Upper lobe of right lung (tissue), 1 donor: ENCODE measurements at regions not wholly inside any gene's neighbourhood (a gene's known extent, or its start where the extent isn't known, plus 50 kb on each side); places are given as distances from the start of the nearest gene placed in this dataset.
A peak's percentile ranks its signal among the peaks of the same experiment; 100 is the strongest.

Experiments used
- ATAC-seq: fragments of 200-7000 bp; cut with Tn5 transposase; one replicate; pipeline ENCODE4 v1.9.1; 2020; ENCODE audit warnings: mild to moderate bottlenecking, moderate library complexity
- DNase-seq: peaks from one replicate; pipeline ENCODE4 v3.0.0-alpha.2; 2020
- H3K27ac ChIP-seq: fragments of 200-600 bp; one replicate; pipeline ENCODE4 v1.8.0; 2022
- H3K27me3 ChIP-seq: fragments of 200-600 bp; one replicate; pipeline ENCODE4 v1.8.0; 2022; ENCODE audit warnings: mild to moderate bottlenecking
- H3K36me3 ChIP-seq: fragments of 200-600 bp; one replicate; pipeline ENCODE4 v1.8.0; 2022
- H3K4me1 ChIP-seq: fragments of 200-600 bp; one replicate; pipeline ENCODE4 v1.8.0; 2022
- H3K4me3 ChIP-seq: fragments of 200-600 bp; one replicate; pipeline ENCODE4 v1.8.0; 2022; ENCODE audit warnings: mild to moderate bottlenecking
- H3K9me3 ChIP-seq: fragments of 200-600 bp; one replicate; pipeline ENCODE4 v1.8.0; 2022
- intact Hi-C: fragments of 100-400 bp; cut with DNase I; formaldehyde crosslinking; loops from one replicate; pipeline ENCODE4 v1.11.0; 2022
- TF ChIP-seq, protein P1 (sequence below): fragments of 200-600 bp; IDR thresholded peaks from one replicate; pipeline ENCODE4 v1.8.0; 2022; ENCODE audit warnings: antibody characterized with exemption
- donor health status: DM: no; HTN: yes; CAD: no; lungs with severe emphysema.

DNA sequence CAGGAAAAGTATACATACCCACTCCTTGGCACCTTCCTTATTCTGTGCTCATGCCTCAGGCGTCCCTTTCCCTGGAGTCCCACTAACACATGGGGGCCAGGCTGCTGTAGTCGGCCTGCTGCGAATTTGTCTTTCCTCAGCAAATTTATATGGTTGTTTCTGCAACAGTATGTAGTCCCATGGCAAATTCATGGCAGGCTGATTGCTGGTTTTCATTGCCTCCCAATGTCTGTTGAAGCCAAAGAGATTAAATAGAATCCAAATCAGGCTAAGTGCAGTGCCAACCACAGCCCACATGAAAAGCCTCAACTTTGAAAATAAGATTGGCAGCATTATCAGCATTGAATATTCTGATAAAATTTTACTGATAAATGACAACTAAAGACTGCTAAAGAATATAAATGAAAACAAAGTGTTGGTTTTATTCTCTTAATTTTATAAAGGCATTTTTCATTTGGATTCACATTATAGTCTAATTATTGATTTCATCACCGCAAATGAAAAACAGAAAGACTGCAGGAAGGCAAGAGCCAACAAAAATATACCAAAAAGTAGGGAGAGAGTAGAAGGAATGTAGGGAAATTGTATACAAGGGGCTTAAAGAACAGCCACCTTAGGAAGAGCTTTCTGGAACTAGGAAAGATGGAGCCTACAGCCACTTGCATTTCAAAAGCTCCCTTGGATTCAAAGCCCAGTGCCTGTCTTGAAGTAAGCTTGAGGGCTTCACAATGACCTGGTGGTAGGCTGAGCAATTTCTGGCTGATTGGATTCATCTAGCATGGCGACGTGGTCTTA, 283.7 kb upstream of the MMADHC start:
- TF ChIP-seq, protein P1, sequence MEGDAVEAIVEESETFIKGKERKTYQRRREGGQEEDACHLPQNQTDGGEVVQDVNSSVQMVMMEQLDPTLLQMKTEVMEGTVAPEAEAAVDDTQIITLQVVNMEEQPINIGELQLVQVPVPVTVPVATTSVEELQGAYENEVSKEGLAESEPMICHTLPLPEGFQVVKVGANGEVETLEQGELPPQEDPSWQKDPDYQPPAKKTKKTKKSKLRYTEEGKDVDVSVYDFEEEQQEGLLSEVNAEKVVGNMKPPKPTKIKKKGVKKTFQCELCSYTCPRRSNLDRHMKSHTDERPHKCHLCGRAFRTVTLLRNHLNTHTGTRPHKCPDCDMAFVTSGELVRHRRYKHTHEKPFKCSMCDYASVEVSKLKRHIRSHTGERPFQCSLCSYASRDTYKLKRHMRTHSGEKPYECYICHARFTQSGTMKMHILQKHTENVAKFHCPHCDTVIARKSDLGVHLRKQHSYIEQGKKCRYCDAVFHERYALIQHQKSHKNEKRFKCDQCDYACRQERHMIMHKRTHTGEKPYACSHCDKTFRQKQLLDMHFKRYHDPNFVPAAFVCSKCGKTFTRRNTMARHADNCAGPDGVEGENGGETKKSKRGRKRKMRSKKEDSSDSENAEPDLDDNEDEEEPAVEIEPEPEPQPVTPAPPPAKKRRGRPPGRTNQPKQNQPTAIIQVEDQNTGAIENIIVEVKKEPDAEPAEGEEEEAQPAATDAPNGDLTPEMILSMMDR = no peak
- intact Hi-C loops = no loop called here
- no peak for ATAC-seq

DNA sequence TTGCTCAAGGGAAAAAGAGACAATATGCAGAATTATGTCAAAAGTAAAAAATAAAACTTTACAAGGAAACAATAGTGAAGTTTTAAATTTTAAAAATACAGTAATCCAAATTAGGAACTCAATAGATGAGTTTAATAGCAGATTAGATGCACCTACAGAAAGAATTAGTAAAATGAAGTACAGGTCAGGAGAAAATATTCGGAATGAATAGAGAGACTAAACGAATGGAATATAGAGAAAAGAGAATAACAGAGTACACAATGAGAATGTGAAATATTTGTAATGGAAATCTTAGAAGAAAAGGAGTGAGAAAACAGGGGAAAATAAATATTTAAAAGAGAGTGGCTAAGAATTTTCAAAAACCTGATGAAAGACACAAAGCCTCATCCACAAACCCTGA, 275.7 kb upstream of the MMADHC start:
- TF ChIP-seq, protein P1 = no peak
- Histone ChIP-seq H3K36me3 (no peaks in the 10 kb centered on the region), H3K27me3 (no peaks in the 10 kb centered on the region), H3K9me3 (no peaks in the 10 kb centered on the region), H3K4me1 (no peaks in the 10 kb centered on the region), H3K4me3 (no peak overlapping the region), H3K27ac (no peak overlapping the region)
- intact Hi-C loops = no loop called here
- DNase-seq (no peak), ATAC-seq (no peak)

More for the DNA sequence above, 283.7 kb upstream of the MMADHC start:
- H3K4me1 ChIP-seq = no peaks in the 10 kb centered on the region
- H3K27me3 ChIP-seq = no peaks in the 10 kb centered on the region
- H3K27ac ChIP-seq = no peak overlapping the region
- no peak for DNase-seq
- H3K4me3 ChIP-seq = no peak overlapping the region
- H3K36me3 ChIP-seq = no peaks in the 10 kb centered on the region
- H3K9me3 ChIP-seq = no peaks in the 10 kb centered on the region

DNA sequence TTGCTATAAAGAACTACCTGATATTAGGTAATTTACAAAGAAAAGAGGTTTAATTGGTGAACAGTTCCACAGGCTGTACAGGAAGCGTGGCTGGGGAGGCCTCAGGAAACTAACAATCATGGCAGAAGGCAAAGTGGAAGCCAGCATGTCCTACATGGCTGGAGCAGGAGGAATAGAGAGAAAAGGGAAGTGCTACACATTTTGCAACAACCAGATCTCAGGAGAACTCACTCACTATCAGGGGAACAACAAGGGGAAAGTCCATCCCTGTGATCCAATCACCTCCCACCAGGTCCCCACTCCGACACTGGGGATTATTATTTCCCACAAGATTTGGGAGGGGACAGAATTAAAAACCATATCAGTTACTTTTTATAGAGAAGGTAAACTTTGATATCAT, 273.5 kb upstream of the MMADHC start:
- Histone ChIP-seq H3K4me1 (no peaks in the 10 kb centered on the region), H3K9me3 (no peaks in the 10 kb centered on the region), H3K27me3 (no peaks in the 10 kb centered on the region), H3K36me3 (no peaks in the 10 kb centered on the region), H3K27ac (no peak overlapping the region), H3K4me3 (no peak overlapping the region)
- no peak for DNase-seq
- no peak for ATAC-seq
- TF ChIP-seq, protein P1 = no peak
- intact Hi-C loops = no loop called here

DNA sequence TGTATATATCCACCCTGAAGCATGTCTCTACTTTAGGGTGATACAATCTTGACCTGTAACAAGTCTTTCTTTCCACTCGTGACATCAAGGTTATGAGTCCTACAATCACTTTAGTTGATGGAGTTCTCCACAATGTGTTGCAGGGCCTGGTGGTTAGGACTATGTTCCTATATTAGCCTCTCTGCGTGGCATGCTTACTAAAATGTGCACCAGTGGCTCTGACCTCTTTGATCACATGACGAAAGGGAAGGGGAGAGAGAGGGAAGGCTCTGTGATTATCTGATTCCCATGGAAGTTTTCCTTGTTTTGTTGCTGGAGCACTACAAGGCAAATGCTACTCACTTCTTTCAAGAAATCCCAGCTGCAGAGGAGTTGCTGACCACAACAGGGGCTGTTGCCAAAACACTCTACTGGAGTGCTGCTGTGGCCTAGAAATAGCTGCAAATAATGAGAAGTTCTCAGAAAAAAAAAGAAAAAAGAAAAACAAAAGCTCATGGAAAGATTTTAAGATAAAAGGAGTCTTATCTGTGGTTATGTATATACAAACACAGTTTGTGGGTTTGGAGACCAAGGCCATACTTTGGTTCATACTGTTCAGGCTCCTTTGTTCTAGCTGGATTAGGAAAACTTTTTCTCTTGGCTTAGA, 272.8 kb upstream of the MMADHC start:
- TF ChIP-seq, protein P1 = no peak
- intact Hi-C loops = no loop called here
- H3K4me3 ChIP-seq = no peak overlapping the region
- ATAC-seq (no peak), DNase-seq (no peak)
- H3K27ac ChIP-seq = no peak overlapping the region
- no peaks in the 10 kb centered on the region for H3K9me3 ChIP-seq
- H3K36me3 ChIP-seq = no peaks in the 10 kb centered on the region
- no peaks in the 10 kb centered on the region for H3K4me1 ChIP-seq
- H3K27me3 ChIP-seq = no peaks in the 10 kb centered on the region

DNA sequence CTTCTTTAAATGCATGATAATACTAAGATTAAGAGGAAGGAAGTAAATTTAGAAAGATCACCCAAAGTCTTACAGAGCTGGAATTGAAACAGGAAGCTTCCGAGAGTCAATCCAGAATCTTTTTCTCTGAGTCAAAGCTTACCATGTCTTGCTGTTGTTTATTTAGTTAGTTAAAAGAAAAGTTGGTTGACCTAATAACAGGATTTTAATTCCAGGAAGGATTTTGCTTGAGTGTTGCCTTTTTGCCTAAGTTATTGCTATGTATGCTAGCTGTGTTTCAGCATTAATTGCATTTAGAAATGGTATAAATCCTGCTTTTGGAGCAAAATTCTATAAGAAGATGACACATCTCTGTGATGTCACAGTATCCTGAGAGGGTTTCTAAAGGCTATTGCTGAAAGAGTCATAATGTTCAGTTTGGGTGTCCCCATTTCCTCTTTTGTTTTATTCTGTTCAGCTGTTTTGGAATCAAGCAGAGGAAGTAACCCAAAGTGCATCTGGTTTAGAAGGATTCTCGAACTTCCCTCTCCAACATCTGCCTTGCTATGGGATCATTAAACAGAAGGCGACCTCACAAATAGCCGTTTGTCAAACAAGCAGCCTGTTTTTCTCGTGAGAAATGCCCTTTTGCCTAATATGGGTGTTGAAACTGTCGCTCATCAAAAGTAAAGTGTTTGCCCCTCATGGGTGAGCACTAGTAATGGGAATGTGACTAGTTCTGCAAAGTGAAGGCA, 271.5 kb upstream of the MMADHC start:
- H3K36me3 ChIP-seq = no peaks in the 10 kb centered on the region
- ATAC-seq = peak; percentile 29

More for the DNA sequence above, 271.5 kb upstream of the MMADHC start:
- Histone ChIP-seq H3K27me3 (no peaks in the 10 kb centered on the region), H3K4me1 (no peaks in the 10 kb centered on the region), H3K9me3 (no peaks in the 10 kb centered on the region), H3K4me3 (no peak overlapping the region), H3K27ac (no peak overlapping the region)
- TF ChIP-seq, protein P1 = no peak
- intact Hi-C loops = no loop called here
- no peak for DNase-seq
